ENCODE measurements at regions not wholly inside any gene's neighbourhood (a gene's known extent, or its start where the extent isn't known, plus 50 kb on each side); places are given as distances from the start of the nearest gene placed in this dataset.

GRCh38 chr13:56271686-56272085, 869.0 kb upstream of the PRR20A start:
- no peaks in the 10 kb centered on the region for H3K9me3 ChIP-seq (ENCODE audit: low read length)
- no peaks in the 10 kb centered on the region for H3K36me3 Mint-ChIP-seq
- no peaks in the 10 kb centered on the region for H3K4me1 ChIP-seq (ENCODE audit: insufficient read depth, low read length)
- no peak overlapping the region for H3K4me3 ChIP-seq (ENCODE audit: low read length)
- H3K27me3 ChIP-seq (ENCODE audit: insufficient read depth, low read length, poor library complexity, severe bottlenecking): no peaks in the 10 kb centered on the region
- H3K27me3 Mint-ChIP-seq: no peaks in the 10 kb centered on the region
- H3K36me3 ChIP-seq (ENCODE audit: insufficient read depth, low read length): no peaks in the 10 kb centered on the region
- no peaks in the 10 kb centered on the region for H3K4me1 Mint-ChIP-seq
- H3K27ac Mint-ChIP-seq: no peak overlapping the region
- no peak overlapping the region for H3K4me3 Mint-ChIP-seq
- POLR2A ChIA-PET: no interaction called here
- no peak for DNase-seq
- CTCF ChIA-PET: no interaction called here
- no peak overlapping the region for H3K27ac ChIP-seq (ENCODE audit: low read depth, low read length)
- peaks cover 0 to 29% (median 12%) of the 10 kb centered on the region in 5 donors for H3K9me3 Mint-ChIP-seq

DNA sequence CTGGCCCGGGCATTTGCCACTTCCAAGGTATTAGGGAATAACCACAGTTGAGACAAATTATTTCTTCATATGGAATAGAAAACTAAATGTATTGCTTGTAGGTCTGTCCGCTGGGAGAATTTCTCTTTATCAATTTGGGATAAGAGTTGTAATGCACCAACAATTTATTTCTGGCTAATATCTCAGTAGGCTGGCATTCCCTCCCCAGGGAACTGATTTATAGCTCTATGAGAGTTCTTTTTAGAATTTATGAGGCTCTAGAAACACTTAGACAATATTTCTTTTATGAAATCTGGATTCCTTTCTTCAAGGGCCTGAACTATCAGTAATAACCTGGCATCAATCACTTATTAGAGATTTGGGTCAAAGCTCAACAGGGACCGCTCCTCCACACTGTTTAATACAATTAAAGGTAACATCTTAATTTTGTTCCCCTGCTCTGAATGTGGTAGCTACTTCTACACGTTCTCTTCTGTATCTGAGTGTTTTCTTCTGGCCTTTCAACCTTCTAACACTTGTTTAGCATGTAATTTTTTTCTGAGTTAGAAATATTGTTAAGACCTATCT, 857.4 kb upstream of the PRR20A start:
- Histone ChIP-seq H3K4me1 (ENCODE audit: insufficient read depth, low read length) (no peaks in the 10 kb centered on the region), H3K9me3 (ENCODE audit: low read length) (no peaks in the 10 kb centered on the region), H3K27me3 (ENCODE audit: insufficient read depth, low read length, poor library complexity, severe bottlenecking) (no peaks in the 10 kb centered on the region), H3K27ac (ENCODE audit: low read depth, low read length) (no peak overlapping the region), H3K36me3 (ENCODE audit: insufficient read depth, low read length) (no peaks in the 10 kb centered on the region), H3K4me3 (ENCODE audit: low read length) (no peak overlapping the region)
- no peaks in the 10 kb centered on the region for H3K36me3 Mint-ChIP-seq
- peaks cover 5 to 65% (median 22%) of the 10 kb centered on the region in 5 donors for H3K9me3 Mint-ChIP-seq
- POLR2A ChIA-PET: no interaction called here
- no peaks in the 10 kb centered on the region for H3K27me3 Mint-ChIP-seq
- CTCF ChIA-PET: no interaction called here
- no peak overlapping the region for H3K4me3 Mint-ChIP-seq
- no peaks in the 10 kb centered on the region for H3K4me1 Mint-ChIP-seq
- DNase-seq: no peak
- no peak overlapping the region for H3K27ac Mint-ChIP-seq

GRCh38 chr13:56299650-56300049, 841.1 kb upstream of the PRR20A start:
- peaks cover 0 to 15% (median 6%) of the 10 kb centered on the region in 5 donors for H3K9me3 Mint-ChIP-seq
- no peak overlapping the region for H3K4me3 ChIP-seq (ENCODE audit: low read length)
- H3K4me3 Mint-ChIP-seq: no peak overlapping the region
- ChIA-PET CTCF (no interaction called here), POLR2A (no interaction called here)
- no peak for DNase-seq
- H3K27me3 Mint-ChIP-seq: peaks cover 0 to 1% of the 10 kb centered on the region in 2 donors
- H3K4me1 Mint-ChIP-seq: no peaks in the 10 kb centered on the region
- no peak overlapping the region for H3K27ac ChIP-seq (ENCODE audit: low read depth, low read length)
- H3K4me1 ChIP-seq (ENCODE audit: insufficient read depth, low read length): no peaks in the 10 kb centered on the region
- no peaks in the 10 kb centered on the region for H3K36me3 ChIP-seq (ENCODE audit: insufficient read depth, low read length)
- no peaks in the 10 kb centered on the region for H3K27me3 ChIP-seq (ENCODE audit: insufficient read depth, low read length, poor library complexity, severe bottlenecking)
- no peak overlapping the region for H3K27ac Mint-ChIP-seq
- no peaks in the 10 kb centered on the region for H3K9me3 ChIP-seq (ENCODE audit: low read length)
- no peaks in the 10 kb centered on the region for H3K36me3 Mint-ChIP-seq

DNA sequence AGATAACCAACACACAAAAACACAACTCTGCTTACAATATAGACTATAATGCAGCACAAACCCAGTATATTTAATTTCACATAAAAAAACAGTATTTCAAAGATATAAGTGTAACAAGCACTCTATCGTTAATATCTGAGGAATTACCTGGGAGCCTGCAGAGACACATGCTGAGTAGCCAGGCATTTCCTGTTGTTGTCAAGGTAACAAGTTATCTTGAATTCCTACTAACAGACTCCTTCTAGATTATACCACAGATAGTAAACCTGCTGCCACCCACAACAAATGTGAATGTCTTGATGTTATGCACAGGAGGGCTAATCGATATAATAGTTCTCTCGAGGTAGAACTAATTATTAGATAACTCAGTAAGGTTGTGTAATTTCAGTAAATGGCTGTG, 826.0 kb upstream of the PRR20A start:
- H3K27ac ChIP-seq (ENCODE audit: low read depth, low read length): no peak overlapping the region
- no peak overlapping the region for H3K27ac Mint-ChIP-seq
- no peaks in the 10 kb centered on the region for H3K27me3 Mint-ChIP-seq
- peaks cover 4 to 33% (median 13%) of the 10 kb centered on the region in 5 donors for H3K9me3 Mint-ChIP-seq
- no peak overlapping the region for H3K4me3 ChIP-seq (ENCODE audit: low read length)
- ChIA-PET POLR2A (no interaction called here), CTCF (no interaction called here)
- no peaks in the 10 kb centered on the region for H3K27me3 ChIP-seq (ENCODE audit: insufficient read depth, low read length, poor library complexity, severe bottlenecking)
- no peaks in the 10 kb centered on the region for H3K36me3 ChIP-seq (ENCODE audit: insufficient read depth, low read length)
- no peaks in the 10 kb centered on the region for H3K4me1 Mint-ChIP-seq
- no peaks in the 10 kb centered on the region for H3K36me3 Mint-ChIP-seq
- DNase-seq: no peak
- no peak overlapping the region for H3K4me3 Mint-ChIP-seq
- no peaks in the 10 kb centered on the region for H3K9me3 ChIP-seq (ENCODE audit: low read length)
- no peaks in the 10 kb centered on the region for H3K4me1 ChIP-seq (ENCODE audit: insufficient read depth, low read length)

DNA sequence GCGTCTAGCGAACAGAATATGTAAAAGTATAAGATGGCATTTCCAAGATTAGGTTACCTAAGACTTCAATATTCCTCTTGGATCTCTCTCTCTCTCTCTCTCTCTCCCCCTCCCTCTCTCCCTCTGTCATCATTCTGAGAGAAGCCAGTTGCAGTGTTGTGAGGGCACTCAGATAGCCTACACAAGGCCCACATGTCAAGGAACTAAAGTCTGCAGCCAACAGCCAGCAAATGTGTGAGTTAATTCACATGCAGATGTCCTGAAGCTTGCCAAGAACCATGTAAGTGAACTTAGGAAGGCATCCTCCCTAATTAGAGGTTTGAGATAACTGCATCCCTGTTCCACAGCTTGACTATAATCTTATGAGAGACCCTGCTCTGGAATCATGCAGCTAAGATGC, 822.9 kb upstream of the PRR20A start:
- Mint-ChIP-seq H3K4me3 (no peak overlapping the region), H3K27me3 (no peaks in the 10 kb centered on the region), H3K4me1 (no peaks in the 10 kb centered on the region), H3K27ac (no peak overlapping the region), H3K36me3 (no peaks in the 10 kb centered on the region), H3K9me3 (peaks cover 0 to 17% (median 5%) of the 10 kb centered on the region in 5 donors)
- no peaks in the 10 kb centered on the region for H3K9me3 ChIP-seq (ENCODE audit: low read length)
- H3K27me3 ChIP-seq (ENCODE audit: insufficient read depth, low read length, poor library complexity, severe bottlenecking): no peaks in the 10 kb centered on the region
- ChIA-PET POLR2A (no interaction called here), CTCF (no interaction called here)
- H3K4me3 ChIP-seq (ENCODE audit: low read length): no peak overlapping the region
- DNase-seq: no peak
- H3K4me1 ChIP-seq (ENCODE audit: insufficient read depth, low read length): no peaks in the 10 kb centered on the region
- no peaks in the 10 kb centered on the region for H3K36me3 ChIP-seq (ENCODE audit: insufficient read depth, low read length)
- H3K27ac ChIP-seq (ENCODE audit: low read depth, low read length): no peak overlapping the region

DNA sequence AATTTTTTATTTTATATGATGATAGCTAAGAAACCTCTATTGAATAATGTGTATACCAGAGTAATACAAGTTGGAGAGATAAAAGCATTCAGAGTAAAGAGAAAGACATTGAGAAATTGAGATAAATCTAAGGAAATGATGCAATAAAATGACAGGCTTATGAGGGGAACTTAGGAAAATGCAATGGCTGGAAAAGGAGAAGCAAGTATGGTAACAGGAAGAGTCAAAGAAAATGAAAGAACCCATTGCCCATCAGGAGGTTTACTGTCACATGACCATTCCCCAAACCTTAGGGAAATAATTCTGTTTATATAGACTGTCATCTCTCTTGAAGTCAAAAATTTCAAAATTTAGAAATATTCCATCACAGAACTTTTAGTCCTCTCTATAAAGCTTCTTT, 808.0 kb upstream of the PRR20A start:
- Mint-ChIP-seq H3K4me3 (no peak overlapping the region), H3K4me1 (no peaks in the 10 kb centered on the region), H3K36me3 (no peaks in the 10 kb centered on the region), H3K27ac (no peak overlapping the region), H3K27me3 (no peaks in the 10 kb centered on the region), H3K9me3 (peaks cover 2 to 22% (median 5%) of the 10 kb centered on the region in 5 donors)
- POLR2A ChIA-PET: no interaction called here
- Histone ChIP-seq H3K27me3 (ENCODE audit: insufficient read depth, low read length, poor library complexity, severe bottlenecking) (no peaks in the 10 kb centered on the region), H3K4me3 (ENCODE audit: low read length) (no peak overlapping the region), H3K36me3 (ENCODE audit: insufficient read depth, low read length) (no peaks in the 10 kb centered on the region), H3K27ac (ENCODE audit: low read depth, low read length) (no peak overlapping the region), H3K9me3 (ENCODE audit: low read length) (no peaks in the 10 kb centered on the region), H3K4me1 (ENCODE audit: insufficient read depth, low read length) (no peaks in the 10 kb centered on the region)
- CTCF ChIA-PET: no interaction called here
- no peak for DNase-seq

GRCh38 chr13:56335775-56336174, 804.9 kb upstream of the PRR20A start:
- no peak overlapping the region for H3K4me3 ChIP-seq (ENCODE audit: low read length)
- no peaks in the 10 kb centered on the region for H3K4me1 Mint-ChIP-seq
- no peaks in the 10 kb centered on the region for H3K27me3 ChIP-seq (ENCODE audit: insufficient read depth, low read length, poor library complexity, severe bottlenecking)
- H3K9me3 ChIP-seq (ENCODE audit: low read length): peaks cover 3% of the 10 kb centered on the region
- H3K27me3 Mint-ChIP-seq: no peaks in the 10 kb centered on the region
- H3K27ac Mint-ChIP-seq: no peak overlapping the region
- peaks cover 2 to 38% (median 5%) of the 10 kb centered on the region in 5 donors for H3K9me3 Mint-ChIP-seq
- H3K4me3 Mint-ChIP-seq: no peak overlapping the region
- H3K36me3 ChIP-seq (ENCODE audit: insufficient read depth, low read length): no peaks in the 10 kb centered on the region
- DNase-seq: no peak
- POLR2A ChIA-PET: no interaction called here
- CTCF ChIA-PET: no interaction called here
- no peaks in the 10 kb centered on the region for H3K4me1 ChIP-seq (ENCODE audit: insufficient read depth, low read length)
- H3K36me3 Mint-ChIP-seq: no peaks in the 10 kb centered on the region
- H3K27ac ChIP-seq (ENCODE audit: low read depth, low read length): no peak overlapping the region

- Mint-ChIP-seq H3K27ac (no peak overlapping the region), H3K9me3 (peaks cover 5 to 35% (median 8%) of the 10 kb centered on the region in 5 donors), H3K4me1 (no peaks in the 10 kb centered on the region), H3K36me3 (no peaks in the 10 kb centered on the region), H3K4me3 (no peak overlapping the region), H3K27me3 (no peaks in the 10 kb centered on the region)
- Histone ChIP-seq H3K27ac (ENCODE audit: low read depth, low read length) (no peak overlapping the region), H3K9me3 (ENCODE audit: low read length) (peaks cover 3% of the 10 kb centered on the region), H3K4me3 (ENCODE audit: low read length) (no peak overlapping the region), H3K27me3 (ENCODE audit: insufficient read depth, low read length, poor library complexity, severe bottlenecking) (no peaks in the 10 kb centered on the region), H3K4me1 (ENCODE audit: insufficient read depth, low read length) (no peaks in the 10 kb centered on the region), H3K36me3 (ENCODE audit: insufficient read depth, low read length) (no peaks in the 10 kb centered on the region)
- POLR2A ChIA-PET: no interaction called here
- DNase-seq: no peak
- CTCF ChIA-PET: no interaction called here
Measured at GRCh38 chr13:56338421-56338820, 802.3 kb upstream of the PRR20A start.

DNA sequence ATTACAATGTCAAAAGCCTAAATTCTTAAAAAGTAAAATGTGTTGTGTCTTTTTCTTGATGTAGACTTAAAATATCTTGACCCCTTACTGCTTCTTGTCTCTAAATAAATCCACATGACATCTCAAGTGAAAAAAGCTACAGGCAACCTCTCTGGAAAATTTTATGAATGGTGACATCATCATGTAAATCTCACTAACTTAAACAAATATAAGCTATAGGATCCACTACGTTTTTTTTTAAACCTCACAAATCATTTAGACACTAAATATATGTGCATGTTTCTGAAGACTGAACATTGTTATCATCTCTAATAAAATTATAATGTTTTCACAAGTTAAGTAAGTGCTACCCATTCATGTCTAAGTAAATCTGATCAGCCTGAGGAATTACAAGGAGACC, 793.7 kb upstream of the PRR20A start:
- Histone ChIP-seq H3K9me3 (ENCODE audit: low read length) (no peaks in the 10 kb centered on the region), H3K4me1 (ENCODE audit: insufficient read depth, low read length) (no peaks in the 10 kb centered on the region), H3K27me3 (ENCODE audit: insufficient read depth, low read length, poor library complexity, severe bottlenecking) (no peaks in the 10 kb centered on the region), H3K27ac (ENCODE audit: low read depth, low read length) (no peak overlapping the region), H3K36me3 (ENCODE audit: insufficient read depth, low read length) (no peaks in the 10 kb centered on the region), H3K4me3 (ENCODE audit: low read length) (no peak overlapping the region)
- Mint-ChIP-seq H3K36me3 (no peaks in the 10 kb centered on the region), H3K27me3 (no peaks in the 10 kb centered on the region), H3K4me3 (no peak overlapping the region), H3K27ac (no peak overlapping the region), H3K4me1 (no peaks in the 10 kb centered on the region), H3K9me3 (peaks cover 7 to 28% (median 14%) of the 10 kb centered on the region in 5 donors)
- DNase-seq: no peak
- POLR2A ChIA-PET: no interaction called here
- CTCF ChIA-PET: no interaction called here

Measured in CD8-positive, alpha-beta memory T cell (primary cell).